NCI-H69 (cell line): ENCODE measurements at regions not wholly inside any gene's neighbourhood (a gene's known extent, or its start where the extent isn't known, plus 50 kb on each side); places are given as distances from the start of the nearest gene placed in this dataset.
A peak's percentile ranks its signal among the peaks of the same experiment; 100 is the strongest.

Source experiments
- DNase-seq: peaks from one replicate; lab custom pipeline; 2025; lab: John Stamatoyannopoulos, UW

- DNase-seq = no peak
Measured at GRCh38 chr20:11128721-11129120, 454.9 kb upstream of the JAG1 start.

DNA sequence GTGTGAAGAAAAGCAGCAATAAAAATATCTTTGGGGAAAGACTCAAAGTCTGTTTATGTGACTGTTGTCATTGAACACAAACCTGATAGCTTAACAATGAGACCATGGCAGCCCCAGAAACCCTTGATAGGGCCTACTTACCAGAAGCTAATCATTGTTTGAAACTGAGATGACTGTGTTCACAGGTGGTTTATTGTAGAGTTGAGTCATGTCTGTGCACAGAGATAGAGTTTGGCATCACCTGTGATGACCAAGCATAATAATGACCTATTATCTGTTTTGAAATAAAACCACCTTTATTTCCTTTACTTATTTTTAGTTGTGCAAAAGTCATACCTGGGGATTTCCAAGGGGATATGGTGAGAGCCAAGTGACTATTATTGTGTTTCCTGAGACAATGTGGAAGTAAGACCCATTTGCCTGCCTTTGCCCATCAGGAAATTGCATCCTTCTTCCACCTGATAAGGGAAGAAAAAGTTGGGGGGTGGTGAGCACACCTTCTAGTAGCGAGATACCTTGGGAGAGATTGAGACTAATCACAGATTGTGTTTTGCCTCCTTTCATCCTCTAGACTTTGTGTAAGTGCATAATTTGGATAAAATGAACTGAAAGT is 456.9 kb upstream of the JAG1 start:
- DNase-seq = no peak

- no peak for DNase-seq
Measured at GRCh38 chr20:11132819-11133415, 459.1 kb upstream of the JAG1 start.

- no peak for DNase-seq
Measured at GRCh38 chr20:11136691-11137090, 462.9 kb upstream of the JAG1 start.

DNA sequence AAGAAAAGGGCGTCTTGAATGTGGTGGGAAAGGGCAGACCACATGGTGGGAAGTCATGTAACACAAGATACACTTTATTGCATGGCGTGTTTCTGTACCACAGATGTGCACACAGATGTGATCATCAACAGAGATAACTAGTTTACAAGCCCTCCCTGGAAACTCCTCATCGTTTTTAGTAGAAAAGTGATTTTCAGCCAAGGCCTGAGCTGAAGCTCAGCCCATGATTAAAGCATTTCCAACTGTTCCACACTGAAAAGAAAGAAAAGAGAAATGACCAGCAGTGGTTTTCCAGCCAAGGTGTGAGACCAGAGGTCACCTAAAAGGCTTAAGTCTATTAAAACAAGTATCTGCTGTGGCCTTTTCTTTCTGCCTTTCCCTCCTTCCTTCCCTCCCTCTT is 463.9 kb upstream of the JAG1 start:
- no peak for DNase-seq

GRCh38 chr20:11140359-11140758 is 466.6 kb upstream of the JAG1 start:
- DNase-seq = no peak

DNA sequence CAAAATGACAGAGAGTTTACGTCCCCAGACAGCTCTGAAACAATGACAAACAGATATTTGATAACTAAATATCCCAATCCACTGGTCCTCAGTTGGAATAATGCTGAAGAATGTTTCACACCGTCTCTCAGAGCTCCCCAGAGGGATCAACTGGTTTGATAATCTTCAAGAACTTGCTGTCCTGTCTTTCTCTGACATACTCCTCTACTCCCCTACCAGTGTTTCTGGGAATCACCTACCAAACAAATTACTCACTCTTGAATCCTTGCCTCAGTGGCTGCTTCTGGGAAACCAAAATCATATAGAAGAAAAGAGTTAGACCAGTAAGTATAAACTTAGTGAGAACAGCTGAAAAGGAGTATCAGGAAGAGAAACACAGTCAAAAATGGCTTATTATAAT is 469.7 kb upstream of the JAG1 start:
- DNase-seq = no peak

DNA sequence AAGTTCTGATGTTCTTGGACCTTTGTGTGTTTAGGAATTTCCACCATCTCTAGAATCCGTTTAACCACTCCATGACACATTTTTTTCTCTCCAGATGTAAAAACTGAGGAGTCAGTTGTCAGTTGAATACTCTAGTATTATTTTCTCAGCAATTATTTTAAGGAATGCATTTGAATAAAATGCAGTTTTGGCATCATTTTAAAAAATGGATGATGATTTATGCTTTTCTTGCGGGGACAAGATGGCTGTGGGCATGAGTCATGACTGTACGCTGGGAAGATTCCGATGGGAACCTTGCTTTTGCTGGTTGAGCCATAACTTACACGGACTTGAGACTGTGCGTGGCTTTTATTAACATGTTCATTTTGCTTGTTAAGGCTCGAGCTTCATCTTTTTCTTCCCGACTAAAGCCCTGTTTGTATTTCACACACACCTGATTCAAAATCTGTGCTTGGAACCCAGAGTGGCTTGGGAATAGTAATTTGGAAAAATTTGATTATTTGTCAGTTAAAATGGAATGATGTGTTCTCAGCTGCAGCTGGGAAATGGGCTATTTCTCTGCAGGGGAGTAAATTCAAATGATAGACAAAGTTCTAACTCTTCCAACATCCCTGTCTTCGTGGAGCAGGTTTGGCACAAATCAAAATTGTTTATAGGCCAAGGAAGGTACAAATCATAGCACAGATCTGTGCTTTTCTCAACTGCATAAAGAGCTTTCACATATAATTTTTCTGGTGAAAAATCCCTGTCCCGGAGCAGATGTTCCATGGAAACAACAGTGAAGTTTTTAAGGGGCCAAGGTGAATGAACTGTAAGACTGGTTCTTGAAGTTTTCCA is 470.5 kb upstream of the JAG1 start:
- DNase-seq = no peak

DNA sequence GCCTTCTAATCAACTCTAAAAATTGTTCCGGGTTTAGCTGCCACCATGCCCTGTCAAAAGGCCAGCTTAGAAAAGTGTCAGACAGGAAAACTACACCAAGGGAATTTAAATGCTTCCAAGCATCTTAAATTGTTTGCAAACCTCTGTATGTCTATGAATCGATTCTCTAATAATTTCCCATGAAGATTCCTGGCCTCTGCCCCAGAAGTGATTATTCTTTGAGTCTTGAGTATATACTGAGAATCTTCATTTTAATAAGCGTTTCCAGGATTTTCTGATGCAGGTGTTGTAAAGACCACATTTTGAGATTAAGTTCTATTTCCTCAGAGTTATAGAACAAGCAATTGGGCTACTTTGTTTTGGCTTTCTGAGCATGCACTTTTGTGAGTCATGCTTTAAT is 471.8 kb upstream of the JAG1 start:
- no peak for DNase-seq

GRCh38 chr20:11153819-11154218 is 480.0 kb upstream of the JAG1 start:
- no peak for DNase-seq

GRCh38 chr20:11155156-11155756 is 481.5 kb upstream of the JAG1 start:
- DNase-seq = peak; percentile 63

GRCh38 chr20:11156922-11157321 is 483.1 kb upstream of the JAG1 start:
- DNase-seq = no peak

DNA sequence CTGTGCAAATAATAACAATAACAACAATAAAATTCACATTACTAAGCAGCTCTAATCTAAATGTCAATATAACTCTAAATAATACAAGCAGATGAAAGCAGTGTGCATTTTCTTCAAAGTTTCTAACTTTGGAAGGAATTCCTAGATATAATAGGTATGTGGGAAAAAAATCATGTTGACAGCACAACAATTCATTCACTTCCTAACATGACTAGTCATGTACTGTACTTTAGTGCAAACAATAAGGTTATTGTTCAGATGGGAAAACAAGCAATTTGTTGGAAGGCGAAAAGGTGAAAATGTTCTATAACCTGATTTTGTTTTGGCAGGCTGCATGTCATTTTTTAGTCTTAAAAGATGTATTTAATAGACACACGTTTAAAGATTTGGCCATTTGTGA is 484.3 kb upstream of the JAG1 start:
- no peak for DNase-seq

DNA sequence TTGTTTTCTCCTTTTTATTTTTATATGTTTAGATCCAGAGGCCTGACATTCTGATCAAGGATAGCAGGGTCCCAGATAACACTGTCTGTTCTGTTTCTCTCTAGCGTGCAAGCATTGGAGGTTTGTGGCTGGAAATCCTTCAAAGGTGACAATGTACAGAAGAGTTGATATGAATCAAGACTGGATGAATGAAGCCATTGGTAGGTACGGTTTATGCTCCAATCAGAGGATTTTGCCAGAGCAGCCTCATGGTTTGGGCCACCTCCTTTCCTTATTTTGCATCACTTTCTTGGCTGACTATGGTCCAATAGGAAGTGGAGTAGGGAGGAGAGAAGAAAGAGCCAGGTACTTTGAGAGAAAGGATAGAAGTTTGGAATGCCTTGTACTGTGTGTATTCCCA is 484.8 kb upstream of the JAG1 start:
- DNase-seq = no peak

DNA sequence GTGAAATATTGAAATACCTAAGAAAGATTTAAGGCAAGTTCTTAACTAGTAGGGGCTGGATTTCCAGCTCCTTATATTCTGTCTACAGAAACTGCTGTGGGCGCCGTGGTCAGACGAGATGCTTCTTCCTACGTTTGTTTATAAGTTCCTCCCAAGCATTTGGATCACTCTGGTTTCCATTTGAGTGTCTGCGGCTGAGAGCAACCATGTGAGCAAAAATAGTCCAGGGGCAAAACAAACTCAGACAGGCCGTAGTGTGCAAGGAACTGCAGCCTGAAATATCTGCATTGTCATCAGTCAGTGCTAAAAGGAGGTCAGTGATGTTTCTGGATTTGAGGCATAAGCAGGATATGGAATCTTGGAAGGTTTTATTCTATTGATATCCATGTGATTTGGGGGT is 485.9 kb upstream of the JAG1 start:
- no peak for DNase-seq

DNA sequence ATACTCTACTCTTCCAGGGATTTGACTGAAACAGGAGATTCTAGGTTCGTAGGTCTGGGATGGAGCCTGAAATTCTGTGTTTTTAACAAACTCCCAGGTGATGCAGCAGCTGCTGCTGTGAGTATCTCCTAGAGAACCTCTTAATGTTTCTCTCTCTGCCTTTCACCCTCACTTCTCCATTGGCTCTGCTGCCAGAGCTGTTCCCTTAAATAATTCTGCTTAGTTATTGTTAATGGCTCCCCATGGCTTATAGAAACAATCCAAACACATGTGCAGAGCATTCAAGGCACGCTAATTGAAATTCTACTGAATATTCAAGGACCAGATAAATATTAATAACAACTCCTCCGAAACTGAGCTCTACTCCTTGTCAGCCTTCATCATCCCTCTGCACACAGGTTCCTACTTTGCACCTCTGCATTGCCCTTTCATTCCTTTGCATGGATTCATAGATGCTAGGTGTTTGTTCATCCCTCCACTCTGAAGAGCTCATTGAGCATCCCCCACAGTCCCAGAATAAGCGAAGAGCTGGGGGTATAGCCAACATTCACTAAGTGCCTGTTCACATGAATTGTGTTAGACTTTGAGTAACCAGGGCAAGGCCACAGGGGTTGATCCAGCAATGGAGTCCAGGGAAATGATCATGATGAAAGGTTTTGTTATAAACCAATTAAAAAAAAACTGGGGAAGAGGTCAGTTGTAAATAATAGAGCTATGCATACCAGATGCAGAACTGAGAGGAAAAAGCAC is 488.4 kb upstream of the JAG1 start:
- no peak for DNase-seq

- DNase-seq = no peak
Measured at GRCh38 chr20:11165789-11166188, 492.0 kb upstream of the JAG1 start.

DNA sequence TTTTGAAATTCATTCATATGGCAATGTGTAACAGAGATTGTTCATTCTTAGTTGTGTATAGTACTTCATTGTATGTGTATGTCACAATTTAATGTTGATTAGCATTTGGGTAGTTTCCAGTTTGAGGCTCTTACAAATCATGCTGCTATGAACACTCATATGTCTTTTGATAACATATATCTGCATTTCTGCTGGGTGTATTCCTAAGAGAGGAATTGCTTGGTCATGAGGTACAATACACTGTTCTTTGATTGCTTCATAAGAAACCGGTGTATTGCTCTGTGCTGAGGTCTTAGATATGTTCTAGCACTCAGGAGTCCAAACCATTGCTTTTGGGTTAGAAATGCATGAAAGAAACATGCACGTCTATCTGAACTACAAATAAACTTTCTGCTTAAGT is 492.9 kb upstream of the JAG1 start:
- no peak for DNase-seq

- DNase-seq = no peak
Measured at GRCh38 chr20:11168026-11168425, 494.2 kb upstream of the JAG1 start.

DNA sequence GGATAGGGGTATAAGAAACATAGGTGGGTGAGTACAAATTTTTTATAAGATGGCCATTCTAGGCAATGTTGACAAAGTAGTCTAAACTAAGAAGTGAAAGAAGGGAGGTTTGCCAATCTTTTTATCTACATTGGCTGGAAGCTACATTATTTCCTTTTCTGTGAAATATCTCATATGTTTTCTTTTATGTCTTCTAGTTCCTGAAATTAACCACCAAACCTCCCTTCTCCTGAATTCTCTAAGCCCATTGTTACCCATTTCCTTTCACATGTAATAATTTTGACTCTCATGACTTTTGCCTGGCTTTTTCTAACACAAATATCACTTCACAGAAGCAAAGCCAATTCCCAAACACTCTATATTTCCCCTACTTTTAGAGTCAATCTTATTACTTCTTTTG is 496.2 kb upstream of the JAG1 start:
- no peak for DNase-seq

DNA sequence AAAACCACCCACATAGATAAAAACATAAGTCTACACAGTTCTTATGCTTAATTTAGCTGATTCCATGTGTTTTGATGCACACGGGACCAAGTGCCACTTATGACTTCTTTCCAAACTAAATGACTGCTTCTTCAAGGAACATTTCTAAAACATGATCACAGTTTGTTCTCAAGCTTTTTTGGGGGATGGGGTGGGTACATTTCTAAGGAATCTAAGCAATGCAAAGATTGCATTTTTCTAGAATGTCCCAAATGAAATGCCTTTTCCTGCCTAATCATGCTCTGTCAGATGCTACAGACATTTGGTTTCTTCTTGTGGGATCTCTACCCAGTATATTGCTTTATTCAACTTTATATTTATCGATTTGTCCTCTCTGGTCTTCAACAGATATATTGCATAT is 496.8 kb upstream of the JAG1 start:
- no peak for DNase-seq

- DNase-seq = no peak
Measured at GRCh38 chr20:11172881-11173280, 499.1 kb upstream of the JAG1 start.
